ENCODE measurements at regions not wholly inside any gene's neighbourhood (a gene's known extent, or its start where the extent isn't known, plus 50 kb on each side); places are given as distances from the start of the nearest gene placed in this dataset.

DNA sequence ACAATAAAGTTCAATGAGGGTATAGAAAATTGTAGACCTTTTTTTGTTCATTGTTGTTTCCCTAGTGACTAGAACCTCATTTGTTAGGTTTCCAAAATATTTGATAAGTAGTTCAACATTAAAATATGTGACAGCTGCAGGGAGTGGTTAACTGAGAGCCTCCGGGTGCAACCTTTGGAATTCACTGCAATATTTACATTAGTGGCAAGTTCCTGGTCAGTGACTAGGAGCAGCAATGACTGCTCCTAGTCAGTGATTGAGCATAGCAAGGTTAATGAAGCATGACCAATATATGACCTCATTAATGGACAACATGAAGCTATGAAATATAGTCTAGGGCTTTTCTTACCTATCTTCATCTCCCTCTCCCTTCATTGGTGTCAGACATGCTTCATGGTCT is 65.8 kb upstream of the FAM47A start:
- H3K36me3 ChIP-seq = no peaks in the 10 kb centered on the region
- intact Hi-C loops (cut with DNase I) = no loop called here
- TF ChIP-seq POLR2A (IDR thresholded peaks at IDR 0.05) (no peak), EP300 (IDR thresholded peaks at IDR 0.05) (no peak)
- TF ChIP-seq, protein P1, sequence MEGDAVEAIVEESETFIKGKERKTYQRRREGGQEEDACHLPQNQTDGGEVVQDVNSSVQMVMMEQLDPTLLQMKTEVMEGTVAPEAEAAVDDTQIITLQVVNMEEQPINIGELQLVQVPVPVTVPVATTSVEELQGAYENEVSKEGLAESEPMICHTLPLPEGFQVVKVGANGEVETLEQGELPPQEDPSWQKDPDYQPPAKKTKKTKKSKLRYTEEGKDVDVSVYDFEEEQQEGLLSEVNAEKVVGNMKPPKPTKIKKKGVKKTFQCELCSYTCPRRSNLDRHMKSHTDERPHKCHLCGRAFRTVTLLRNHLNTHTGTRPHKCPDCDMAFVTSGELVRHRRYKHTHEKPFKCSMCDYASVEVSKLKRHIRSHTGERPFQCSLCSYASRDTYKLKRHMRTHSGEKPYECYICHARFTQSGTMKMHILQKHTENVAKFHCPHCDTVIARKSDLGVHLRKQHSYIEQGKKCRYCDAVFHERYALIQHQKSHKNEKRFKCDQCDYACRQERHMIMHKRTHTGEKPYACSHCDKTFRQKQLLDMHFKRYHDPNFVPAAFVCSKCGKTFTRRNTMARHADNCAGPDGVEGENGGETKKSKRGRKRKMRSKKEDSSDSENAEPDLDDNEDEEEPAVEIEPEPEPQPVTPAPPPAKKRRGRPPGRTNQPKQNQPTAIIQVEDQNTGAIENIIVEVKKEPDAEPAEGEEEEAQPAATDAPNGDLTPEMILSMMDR (IDR thresholded peaks at IDR 0.05) = no peak
- H3K4me3 ChIP-seq = no peak overlapping the region
- H3K27me3 ChIP-seq = no peaks in the 10 kb centered on the region
- H3K9me3 ChIP-seq = no peaks in the 10 kb centered on the region
- no peak for DNase-seq
- H3K27ac ChIP-seq = no peak overlapping the region
- no peaks in the 10 kb centered on the region for H3K4me1 ChIP-seq (ENCODE audit: insufficient read depth)
- 50 to 69% (median 57%) methylated on average over 1 of the region's 1 CpG for WGBS, 3 donors

Data from ovary (tissue), 7 donors.